ENCODE measurements at regions not wholly inside any gene's neighbourhood (a gene's known extent, or its start where the extent isn't known, plus 50 kb on each side); places are given as distances from the start of the nearest gene placed in this dataset.

GRCh38 chr4:66647476-66647875 lies 897.8 kb downstream of the CENPC start:
- no peak for TF ChIP-seq CTCF (IDR thresholded peaks at IDR 0.05)
- intact Hi-C loops (cut with DNase I; ENCODE audit: low total_unique reads) = no loop called here

DNA sequence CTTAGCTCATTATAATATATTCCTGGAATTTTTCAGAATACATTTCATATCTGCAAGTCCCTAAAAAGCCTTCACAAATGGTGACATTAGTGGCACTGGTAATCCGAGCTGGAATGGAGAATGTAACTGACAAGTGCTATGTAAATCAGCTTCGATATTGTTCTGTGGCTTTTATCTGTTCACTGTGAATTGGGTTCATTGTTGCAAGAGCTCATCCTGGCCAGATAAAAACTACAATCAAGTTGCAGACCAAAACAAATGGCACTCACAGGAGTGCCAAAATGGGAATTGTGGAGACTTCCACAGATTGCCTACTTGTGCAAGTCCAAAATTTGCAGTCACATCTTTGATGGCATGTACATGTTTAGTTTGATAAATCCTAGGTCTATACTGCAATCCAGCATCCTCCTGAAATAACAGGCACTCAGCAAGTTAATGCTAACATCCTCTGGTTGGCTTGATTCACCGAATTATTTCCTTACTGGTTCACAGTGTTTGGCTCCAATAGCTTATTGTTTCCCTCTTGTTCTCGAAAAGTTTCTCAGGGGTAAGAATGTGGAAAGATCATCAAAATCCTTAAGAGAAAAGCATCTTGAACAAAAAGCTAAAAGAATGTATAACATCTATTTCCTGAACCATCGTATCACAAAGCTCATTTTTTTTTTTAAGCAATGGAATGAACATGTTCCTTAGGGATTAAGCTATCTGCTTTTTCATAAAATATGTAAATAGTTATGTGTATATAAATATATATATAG lies 904.9 kb downstream of the CENPC start:
- no peaks in the 10 kb centered on the region for H3K36me3 ChIP-seq
- no peak for DNase-seq
- no peak for TF ChIP-seq CTCF (IDR thresholded peaks at IDR 0.05)
- no peaks in the 10 kb centered on the region for H3K4me1 ChIP-seq
- H3K4me3 ChIP-seq = no peak overlapping the region
- intact Hi-C loops (cut with DNase I; ENCODE audit: low total_unique reads) = no loop called here
- H3K27ac ChIP-seq = no peak overlapping the region
- H3K9me3 ChIP-seq = no peaks in the 10 kb centered on the region
- no peaks in the 10 kb centered on the region for H3K27me3 ChIP-seq

More at GRCh38 chr4:66647476-66647875, 897.8 kb downstream of the CENPC start:
- DNase-seq = no peak
- no peak overlapping the region for H3K27ac ChIP-seq
- H3K9me3 ChIP-seq = no peaks in the 10 kb centered on the region
- H3K4me3 ChIP-seq = no peak overlapping the region
- H3K36me3 ChIP-seq = no peaks in the 10 kb centered on the region
- H3K27me3 ChIP-seq = no peaks in the 10 kb centered on the region
- no peaks in the 10 kb centered on the region for H3K4me1 ChIP-seq

GRCh38 chr4:66639361-66639760 lies 905.9 kb downstream of the CENPC start:
- intact Hi-C loops (cut with DNase I; ENCODE audit: low total_unique reads) = no loop called here
- no peaks in the 10 kb centered on the region for H3K9me3 ChIP-seq
- no peak for DNase-seq
- H3K27ac ChIP-seq = no peak overlapping the region
- H3K27me3 ChIP-seq = no peaks in the 10 kb centered on the region
- no peak for TF ChIP-seq CTCF (IDR thresholded peaks at IDR 0.05)
- no peak overlapping the region for H3K4me3 ChIP-seq
- no peaks in the 10 kb centered on the region for H3K4me1 ChIP-seq
- H3K36me3 ChIP-seq = no peaks in the 10 kb centered on the region

- Histone ChIP-seq H3K9me3 (no peaks in the 10 kb centered on the region), H3K36me3 (no peaks in the 10 kb centered on the region), H3K4me1 (no peaks in the 10 kb centered on the region), H3K27ac (no peak overlapping the region), H3K27me3 (no peaks in the 10 kb centered on the region), H3K4me3 (no peak overlapping the region)
- intact Hi-C loops (cut with DNase I; ENCODE audit: low total_unique reads) = no loop called here
- no peak for DNase-seq
- no peak for TF ChIP-seq CTCF (IDR thresholded peaks at IDR 0.05)
These were observed 909.0 kb downstream of the CENPC start for GRCh38 chr4:66636349-66636748.

DNA sequence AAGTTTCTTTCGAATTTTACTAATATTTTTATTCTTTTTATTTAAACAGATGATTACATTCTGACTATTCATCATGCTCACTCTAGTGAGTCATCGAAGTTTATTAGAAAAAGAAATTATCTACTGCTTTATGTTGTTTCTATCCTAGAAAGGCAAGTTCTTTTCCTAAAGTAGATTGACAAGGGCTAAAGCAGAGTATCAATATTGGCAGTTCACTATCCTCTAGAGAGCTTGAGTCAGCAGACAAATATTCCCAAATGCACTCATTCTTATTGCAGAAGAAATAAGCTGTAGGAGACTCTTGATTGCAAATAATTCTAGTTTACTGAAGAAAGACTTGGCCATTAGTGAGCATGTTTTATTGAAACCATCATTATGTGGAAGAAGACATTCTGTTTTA lies 911.8 kb downstream of the CENPC start:
- Histone ChIP-seq H3K9me3 (no peaks in the 10 kb centered on the region), H3K27ac (no peak overlapping the region), H3K4me1 (no peaks in the 10 kb centered on the region), H3K4me3 (no peak overlapping the region), H3K36me3 (no peaks in the 10 kb centered on the region), H3K27me3 (no peaks in the 10 kb centered on the region)
- DNase-seq = no peak
- no peak for TF ChIP-seq CTCF (IDR thresholded peaks at IDR 0.05)
- intact Hi-C loops (cut with DNase I; ENCODE audit: low total_unique reads) = no loop called here
